Astrocyte (in vitro differentiated cells and primary cell): ENCODE measurements at regions not wholly inside any gene's neighbourhood (a gene's known extent, or its start where the extent isn't known, plus 50 kb on each side); places are given as distances from the start of the nearest gene placed in this dataset.

Source experiments
- DNase-seq: peaks from one replicate; pipeline ENCODE4 v3.0.0-alpha.2; 2010; ENCODE audit warnings: low read depth
- FAIRE-seq: peaks from 2 replicates; lab custom pipeline; 2011; peaks lifted over from hg19 to GRCh38; lab: Jason Lieb, UNC
- H2AFZ ChIP-seq: 2 replicates; pipeline ENCODE4 v1.6.0; 2012; ENCODE audit warnings: low read depth, low read length, inconsistent platforms
- H3K27ac ChIP-seq: 2 replicates; pipeline ENCODE4 v1.5.1; 2011; ENCODE audit warnings: low read depth, low read length, inconsistent platforms
- H3K27me3 ChIP-seq: 2 replicates; pipeline ENCODE4 v1.6.0; 2011; ENCODE audit warnings: low read length, inconsistent platforms; ENCODE audit not compliant: insufficient read depth
- H3K36me3 ChIP-seq: 2 replicates; pipeline ENCODE4 v1.5.1; 2011; ENCODE audit warnings: low read length, inconsistent platforms; ENCODE audit not compliant: insufficient read depth
- H3K4me1 ChIP-seq: 2 replicates; pipeline ENCODE4 v1.5.1; 2011; ENCODE audit warnings: low read length, inconsistent platforms; ENCODE audit not compliant: insufficient read depth
- H3K4me2 ChIP-seq: 2 replicates; pipeline ENCODE4 v1.6.0; 2012; ENCODE audit warnings: low read length, inconsistent platforms
- H3K4me3 ChIP-seq: 2 replicates; pipeline ENCODE4 v1.5.1; 2011; ENCODE audit warnings: low read depth, mild to moderate bottlenecking, low read length, inconsistent platforms; ENCODE audit not compliant: insufficient read depth
- H3K79me2 ChIP-seq: 2 replicates; pipeline ENCODE4 v1.6.0; 2012; ENCODE audit warnings: mild to moderate bottlenecking, low read length, inconsistent platforms; ENCODE audit not compliant: insufficient read depth
- H3K9ac ChIP-seq: 2 replicates; pipeline ENCODE4 v1.6.0; 2012; ENCODE audit warnings: mild to moderate bottlenecking, low read length, inconsistent platforms
- H3K9me3 ChIP-seq: 2 replicates; pipeline ENCODE4 v1.5.1; 2012; ENCODE audit warnings: low read depth, mild to moderate bottlenecking, low read length, inconsistent platforms; ENCODE audit not compliant: insufficient read depth
- H4K20me1 ChIP-seq: 2 replicates; pipeline ENCODE4 v1.6.0; 2012; ENCODE audit warnings: low read length, inconsistent platforms; ENCODE audit not compliant: insufficient read depth
- H3K27ac Mint-ChIP-seq: one replicate; pipeline ENCODE4 v1.8.0; 2021; ENCODE audit warnings: mild to moderate bottlenecking, mixed read lengths; ENCODE audit not compliant: unreplicated experiment
- H3K27me3 Mint-ChIP-seq: one replicate; pipeline ENCODE4 v1.8.0; 2021; ENCODE audit warnings: low read depth, mixed read lengths; ENCODE audit not compliant: unreplicated experiment
- H3K36me3 Mint-ChIP-seq: one replicate; pipeline ENCODE4 v1.8.0; 2021; ENCODE audit warnings: low read depth, mixed read lengths; ENCODE audit not compliant: unreplicated experiment
- H3K4me1 Mint-ChIP-seq: one replicate; pipeline ENCODE4 v1.8.0; 2021; ENCODE audit warnings: low read depth, mixed read lengths; ENCODE audit not compliant: unreplicated experiment
- H3K4me3 Mint-ChIP-seq: one replicate; pipeline ENCODE4 v1.8.0; 2021; ENCODE audit warnings: mild to moderate bottlenecking, moderate library complexity, mixed read lengths; ENCODE audit not compliant: unreplicated experiment
- H3K9me3 Mint-ChIP-seq: one replicate; pipeline ENCODE4 v1.8.0; 2021; ENCODE audit warnings: mild to moderate bottlenecking, mixed read lengths; ENCODE audit not compliant: unreplicated experiment
- EZH2 ChIP-seq: IDR thresholded peaks from 2 replicates; pipeline ENCODE4 v1.6.1; 2012; ENCODE audit warnings: mild to moderate bottlenecking, low read length, inconsistent platforms; ENCODE audit not compliant: insufficient read depth
- TF ChIP-seq, protein P1 (sequence below): IDR thresholded peaks from 2 replicates; pipeline ENCODE4 v1.5.1; 2011; ENCODE audit warnings: low read depth, mild to moderate bottlenecking, inconsistent platforms, low read length, moderate library complexity; ENCODE audit not compliant: insufficient read depth

GRCh38 chr4:103374306-103374705 lies 176.2 kb upstream of the CENPE start:
- H3K4me3 ChIP-seq, result no peak overlapping the region
- H2AFZ ChIP-seq, result no peak overlapping the region
- no peaks in the 10 kb centered on the region for H3K9me3 ChIP-seq
- H3K27ac Mint-ChIP-seq, result no peak overlapping the region
- no peak overlapping the region for H3K4me3 Mint-ChIP-seq
- H3K36me3 ChIP-seq, result no peaks in the 10 kb centered on the region
- no peaks in the 10 kb centered on the region for H3K9me3 Mint-ChIP-seq
- DNase-seq, result no peak
- no peak overlapping the region for H3K4me2 ChIP-seq
- no peaks in the 10 kb centered on the region for H3K79me2 ChIP-seq
- H3K27ac ChIP-seq, result no peak overlapping the region
- no peaks in the 10 kb centered on the region for H3K27me3 Mint-ChIP-seq
- FAIRE-seq, result no peak
- TF ChIP-seq EZH2, result no peak
- TF ChIP-seq, protein P1, sequence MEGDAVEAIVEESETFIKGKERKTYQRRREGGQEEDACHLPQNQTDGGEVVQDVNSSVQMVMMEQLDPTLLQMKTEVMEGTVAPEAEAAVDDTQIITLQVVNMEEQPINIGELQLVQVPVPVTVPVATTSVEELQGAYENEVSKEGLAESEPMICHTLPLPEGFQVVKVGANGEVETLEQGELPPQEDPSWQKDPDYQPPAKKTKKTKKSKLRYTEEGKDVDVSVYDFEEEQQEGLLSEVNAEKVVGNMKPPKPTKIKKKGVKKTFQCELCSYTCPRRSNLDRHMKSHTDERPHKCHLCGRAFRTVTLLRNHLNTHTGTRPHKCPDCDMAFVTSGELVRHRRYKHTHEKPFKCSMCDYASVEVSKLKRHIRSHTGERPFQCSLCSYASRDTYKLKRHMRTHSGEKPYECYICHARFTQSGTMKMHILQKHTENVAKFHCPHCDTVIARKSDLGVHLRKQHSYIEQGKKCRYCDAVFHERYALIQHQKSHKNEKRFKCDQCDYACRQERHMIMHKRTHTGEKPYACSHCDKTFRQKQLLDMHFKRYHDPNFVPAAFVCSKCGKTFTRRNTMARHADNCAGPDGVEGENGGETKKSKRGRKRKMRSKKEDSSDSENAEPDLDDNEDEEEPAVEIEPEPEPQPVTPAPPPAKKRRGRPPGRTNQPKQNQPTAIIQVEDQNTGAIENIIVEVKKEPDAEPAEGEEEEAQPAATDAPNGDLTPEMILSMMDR, result no peak
- H3K9ac ChIP-seq, result no peak overlapping the region
- no peaks in the 10 kb centered on the region for H3K27me3 ChIP-seq
- no peaks in the 10 kb centered on the region for H4K20me1 ChIP-seq
- H3K36me3 Mint-ChIP-seq, result no peaks in the 10 kb centered on the region
- H3K4me1 ChIP-seq, result peaks cover 5% of the 10 kb centered on the region
- no peaks in the 10 kb centered on the region for H3K4me1 Mint-ChIP-seq

GRCh38 chr4:103372002-103372558 lies 173.9 kb upstream of the CENPE start:
- H3K4me1 ChIP-seq, result peaks cover 5% of the 10 kb centered on the region

DNA sequence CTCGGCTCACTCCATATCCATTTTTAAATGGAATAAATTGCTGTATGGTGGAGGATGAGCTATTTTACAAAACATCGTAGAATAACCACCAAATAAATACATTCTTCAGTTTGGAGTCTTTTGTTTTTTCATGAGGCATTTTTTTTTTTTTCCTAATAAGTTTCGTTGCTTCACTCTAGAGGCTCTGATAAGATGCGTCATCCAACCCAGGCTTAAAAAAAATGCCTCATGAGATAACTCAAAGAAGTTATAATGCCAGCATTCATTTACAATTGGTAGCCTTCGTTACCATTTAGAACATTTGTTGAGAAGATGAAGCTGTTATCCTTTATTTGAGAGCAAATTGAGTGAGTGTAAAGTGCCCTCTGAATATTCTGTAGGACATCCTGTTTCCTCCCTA lies 172.2 kb upstream of the CENPE start:
- no peak overlapping the region for H3K27ac Mint-ChIP-seq
- H2AFZ ChIP-seq, result no peak overlapping the region
- TF ChIP-seq, protein P1, result no peak
- TF ChIP-seq EZH2, result no peak
- H3K36me3 ChIP-seq, result no peaks in the 10 kb centered on the region
- H3K4me1 ChIP-seq, result peaks cover 3% of the 10 kb centered on the region
- no peak overlapping the region for H3K4me2 ChIP-seq
- no peaks in the 10 kb centered on the region for H4K20me1 ChIP-seq
- no peaks in the 10 kb centered on the region for H3K79me2 ChIP-seq
- H3K4me3 Mint-ChIP-seq, result no peak overlapping the region
- peaks cover 1% of the 10 kb centered on the region for H3K4me1 Mint-ChIP-seq
- H3K4me3 ChIP-seq, result no peak overlapping the region
- H3K27me3 Mint-ChIP-seq, result no peaks in the 10 kb centered on the region
- no peak overlapping the region for H3K9ac ChIP-seq
- no peaks in the 10 kb centered on the region for H3K9me3 ChIP-seq
- no peaks in the 10 kb centered on the region for H3K9me3 Mint-ChIP-seq
- no peak for DNase-seq
- no peaks in the 10 kb centered on the region for H3K36me3 Mint-ChIP-seq
- no peak for FAIRE-seq
- no peaks in the 10 kb centered on the region for H3K27me3 ChIP-seq
- no peak overlapping the region for H3K27ac ChIP-seq

More at GRCh38 chr4:103372002-103372558, 173.9 kb upstream of the CENPE start:
- no peak for FAIRE-seq
- Histone ChIP-seq H3K36me3 (no peaks in the 10 kb centered on the region), H2AFZ (no peak overlapping the region), H3K9ac (no peak overlapping the region), H3K27me3 (no peaks in the 10 kb centered on the region), H3K27ac (no peak overlapping the region), H3K9me3 (no peaks in the 10 kb centered on the region), H3K4me2 (peak overlapping the region; percentile 11), H4K20me1 (no peaks in the 10 kb centered on the region), H3K79me2 (no peaks in the 10 kb centered on the region), H3K4me3 (no peak overlapping the region)
- H3K36me3 Mint-ChIP-seq, result no peaks in the 10 kb centered on the region
- H3K4me1 Mint-ChIP-seq, result no peaks in the 10 kb centered on the region
- no peak overlapping the region for H3K27ac Mint-ChIP-seq
- DNase-seq, result no peak
- no peaks in the 10 kb centered on the region for H3K9me3 Mint-ChIP-seq
- TF ChIP-seq EZH2, result no peak
- TF ChIP-seq, protein P1, result no peak
- no peak overlapping the region for H3K4me3 Mint-ChIP-seq
- H3K27me3 Mint-ChIP-seq, result no peaks in the 10 kb centered on the region
